Muscle of leg (tissue), 3 donors: ENCODE measurements at regions not wholly inside any gene's neighbourhood (a gene's known extent, or its start where the extent isn't known, plus 50 kb on each side); places are given as distances from the start of the nearest gene placed in this dataset.

ENCODE experiments used
- DNase-seq: peaks from one replicate; pipeline ENCODE4 v3.0.0; 2013
- H3K27ac ChIP-seq: one replicate; pipeline ENCODE4 v1.5.1; 2013; ENCODE audit warnings: mild to moderate bottlenecking, low read length, control low read depth
- H3K27me3 ChIP-seq: one replicate; pipeline ENCODE4 v1.6.1; 2013; ENCODE audit warnings: low read length; ENCODE audit not compliant: control insufficient read depth, insufficient read depth
- H3K36me3 ChIP-seq: one replicate; pipeline ENCODE4 v1.6.1; 2013; ENCODE audit warnings: low read length; ENCODE audit not compliant: control insufficient read depth, insufficient read depth
- H3K4me1 ChIP-seq: one replicate; pipeline ENCODE4 v1.6.1; 2013; ENCODE audit warnings: low read length; ENCODE audit not compliant: control insufficient read depth, insufficient read depth
- H3K4me3 ChIP-seq: one replicate; pipeline ENCODE4 v1.5.1; 2013; ENCODE audit warnings: low read length, control low read depth
- H3K9me3 ChIP-seq: replicated peaks from 2 replicates; pipeline ENCODE4 v1.6.1; 2013; ENCODE audit warnings: low read depth, low read length; ENCODE audit not compliant: control insufficient read depth
- WGBS: methylation state at CpG from one replicate; pipeline ENCODE4 v1.1.5; 2013; ENCODE audit warnings: missing lambda C conversion rate; ENCODE audit not compliant: insufficient coverage; 5-methylcytosine and 5-hydroxymethylcytosine counted together

DNA sequence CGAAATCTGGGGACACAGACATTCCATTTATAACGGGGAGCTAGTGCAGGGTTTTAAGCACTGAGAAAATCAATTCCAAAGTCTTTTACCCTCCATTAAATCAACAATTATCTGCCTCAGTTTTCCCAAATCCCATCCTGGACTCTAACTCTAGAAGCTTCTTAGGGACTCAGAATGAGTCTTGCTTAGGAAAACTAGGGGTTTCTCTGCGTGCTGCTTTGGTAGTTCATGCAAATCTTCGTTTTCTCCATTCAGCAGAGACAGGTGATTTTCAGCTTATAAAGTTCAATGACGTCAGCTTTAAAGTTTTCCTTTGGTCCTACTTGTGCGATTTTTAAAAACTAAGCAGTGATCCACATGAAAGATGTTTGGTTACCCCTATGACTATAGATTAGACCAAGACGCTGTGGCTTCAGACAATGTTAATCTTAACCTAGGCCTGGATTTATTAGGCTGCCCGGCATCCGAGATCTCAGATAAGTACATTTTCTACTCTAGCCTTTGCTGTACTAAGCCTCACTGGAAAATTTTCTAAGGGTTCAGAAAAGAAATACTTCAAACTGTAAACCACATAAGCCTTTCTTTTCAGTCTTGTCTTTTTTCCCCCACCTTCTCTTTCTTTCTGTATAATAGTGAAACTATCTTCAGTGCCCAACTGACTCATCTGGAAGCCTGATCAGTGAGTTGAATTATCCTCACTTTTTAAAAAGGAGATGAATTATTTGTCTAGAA is 121.4 kb upstream of the GATB start:
- 80% methylated on average over 8 of the region's 9 CpGs for WGBS
- H3K9me3 ChIP-seq = peaks cover 4% of the 10 kb centered on the region
- H3K4me1 ChIP-seq = no peaks in the 10 kb centered on the region

DNA sequence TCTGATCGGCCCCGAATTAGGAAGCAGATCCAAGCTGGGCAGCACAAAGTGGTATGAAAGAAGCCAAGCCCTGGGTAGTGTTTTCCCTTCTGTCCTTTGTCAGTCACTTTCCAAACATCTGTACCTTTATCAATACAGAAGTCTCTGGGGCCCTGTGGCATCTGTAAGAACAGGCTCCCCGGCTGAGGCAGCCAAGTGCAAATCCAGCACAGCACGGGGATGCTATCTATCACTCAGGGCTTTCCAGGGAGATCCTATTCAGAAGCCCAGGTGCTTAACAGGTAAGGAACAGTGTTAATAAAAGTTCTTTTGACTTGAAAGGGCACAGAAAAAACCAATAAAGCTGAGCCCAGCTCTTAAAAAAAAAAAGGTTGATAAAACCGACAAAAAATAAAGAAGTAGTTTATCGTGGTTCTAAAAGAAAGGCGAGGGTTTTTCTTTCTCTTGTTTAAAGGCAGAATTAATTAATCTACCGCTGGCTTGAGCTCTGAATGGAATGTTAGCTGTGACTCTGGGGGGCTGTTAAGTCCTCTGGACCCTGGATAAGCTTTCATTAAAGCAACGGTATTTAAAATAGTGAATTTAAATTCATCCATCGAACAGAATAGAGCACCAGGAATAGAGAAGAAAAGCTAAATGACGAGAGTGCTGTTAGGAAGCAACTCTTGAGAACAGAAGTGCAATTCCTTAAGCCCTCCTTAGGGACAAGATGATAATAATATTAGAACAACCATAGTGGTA is 119.1 kb upstream of the GATB start:
- no peak for DNase-seq
- H3K4me3 ChIP-seq = no peak overlapping the region
- 29% methylated on average over 1 of the region's 11 CpGs for WGBS

More for the DNA sequence above, 121.4 kb upstream of the GATB start:
- Histone ChIP-seq H3K4me3 (no peak overlapping the region), H3K27ac (no peak overlapping the region), H3K36me3 (no peaks in the 10 kb centered on the region), H3K27me3 (no peaks in the 10 kb centered on the region)
- DNase-seq = no peak

DNA sequence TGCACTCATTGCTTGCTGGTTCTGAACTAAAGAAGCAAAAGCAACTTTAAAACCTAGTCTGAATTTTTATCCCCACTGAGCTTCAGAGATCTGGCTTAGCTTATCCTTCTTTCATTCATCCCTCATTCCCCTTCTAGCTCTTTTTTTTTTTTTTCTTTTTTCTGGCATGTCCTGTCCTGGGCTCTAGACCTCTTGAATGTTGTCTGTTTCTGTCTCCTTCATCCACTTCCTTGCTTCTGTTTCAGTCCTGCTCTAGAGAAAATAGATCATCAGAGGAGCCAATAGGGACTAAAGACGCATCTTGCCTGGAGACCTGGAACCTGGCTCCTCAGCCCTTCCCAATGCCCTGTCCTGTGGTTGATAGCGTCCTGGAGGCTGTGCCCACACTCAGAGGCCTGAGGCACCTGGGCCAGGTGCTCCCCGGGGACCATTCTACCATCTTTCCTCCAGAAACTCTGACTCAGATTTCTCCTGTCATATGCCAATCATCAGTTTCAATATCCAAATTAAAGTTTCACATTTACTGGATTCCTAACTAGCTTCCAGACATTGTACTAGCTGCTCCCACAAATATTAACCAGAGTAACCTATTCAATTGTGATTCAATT is 115.7 kb upstream of the GATB start:
- 89% methylated on average over 3 of the region's 3 CpGs for WGBS
- H3K9me3 ChIP-seq = no peaks in the 10 kb centered on the region
- H3K27me3 ChIP-seq = no peaks in the 10 kb centered on the region
- no peaks in the 10 kb centered on the region for H3K4me1 ChIP-seq
- H3K36me3 ChIP-seq = no peaks in the 10 kb centered on the region
- H3K27ac ChIP-seq = no peak overlapping the region
- H3K4me3 ChIP-seq = no peak overlapping the region
- no peak for DNase-seq

More for the DNA sequence above, 119.1 kb upstream of the GATB start:
- H3K27ac ChIP-seq = no peak overlapping the region
- H3K4me1 ChIP-seq = no peaks in the 10 kb centered on the region
- no peaks in the 10 kb centered on the region for H3K36me3 ChIP-seq
- H3K27me3 ChIP-seq = no peaks in the 10 kb centered on the region
- no peaks in the 10 kb centered on the region for H3K9me3 ChIP-seq

DNA sequence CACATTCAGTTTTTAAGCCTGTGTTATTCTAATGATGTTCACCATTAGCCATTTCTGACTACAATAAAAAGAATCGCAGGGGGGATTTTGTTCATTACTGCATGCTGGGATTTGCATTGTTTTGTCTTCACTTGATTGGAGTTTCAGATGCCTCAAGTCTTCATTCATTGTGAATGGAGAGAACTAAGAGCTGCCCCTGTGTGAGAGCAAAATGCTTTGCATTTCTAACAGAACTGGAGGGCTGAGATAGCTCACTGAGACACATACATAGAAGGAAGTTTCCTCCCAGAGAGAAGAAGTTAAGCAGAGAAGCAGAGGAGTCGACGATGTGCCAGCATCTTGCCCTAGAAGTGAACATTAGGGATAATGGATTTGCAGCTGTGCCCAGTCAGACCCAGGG is 113.5 kb upstream of the GATB start:
- Histone ChIP-seq H3K4me3 (no peak overlapping the region), H3K4me1 (no peaks in the 10 kb centered on the region), H3K27ac (no peak overlapping the region), H3K9me3 (no peaks in the 10 kb centered on the region), H3K36me3 (no peaks in the 10 kb centered on the region), H3K27me3 (no peaks in the 10 kb centered on the region)
- 70% methylated on average over 2 of the region's 3 CpGs for WGBS
- no peak for DNase-seq

DNA sequence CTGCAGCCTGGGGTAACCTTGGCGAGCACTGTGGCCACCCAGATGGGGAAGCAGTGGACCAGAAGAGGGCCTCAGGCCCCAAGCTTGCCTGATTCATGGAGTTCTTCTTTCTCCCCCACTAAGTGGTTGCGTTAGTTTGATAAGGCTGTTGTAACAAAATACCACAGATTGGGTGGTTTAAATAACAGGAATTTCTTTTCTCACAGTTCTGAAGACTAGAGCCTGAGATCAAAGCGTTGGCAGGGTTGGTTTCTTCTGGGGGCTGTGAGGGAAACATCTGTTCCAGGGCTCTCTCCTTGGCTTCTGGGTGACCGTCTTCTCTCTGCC is 105.7 kb upstream of the GATB start:
- H3K9me3 ChIP-seq = peaks cover 2% of the 10 kb centered on the region
- H3K27me3 ChIP-seq = peaks cover 4% of the 10 kb centered on the region
- no peak for DNase-seq
- no peak overlapping the region for H3K4me3 ChIP-seq
- peaks cover 6% of the 10 kb centered on the region for H3K4me1 ChIP-seq
- WGBS = 93% methylated on average over 2 of the region's 4 CpGs
- no peak overlapping the region for H3K27ac ChIP-seq
- no peaks in the 10 kb centered on the region for H3K36me3 ChIP-seq

DNA sequence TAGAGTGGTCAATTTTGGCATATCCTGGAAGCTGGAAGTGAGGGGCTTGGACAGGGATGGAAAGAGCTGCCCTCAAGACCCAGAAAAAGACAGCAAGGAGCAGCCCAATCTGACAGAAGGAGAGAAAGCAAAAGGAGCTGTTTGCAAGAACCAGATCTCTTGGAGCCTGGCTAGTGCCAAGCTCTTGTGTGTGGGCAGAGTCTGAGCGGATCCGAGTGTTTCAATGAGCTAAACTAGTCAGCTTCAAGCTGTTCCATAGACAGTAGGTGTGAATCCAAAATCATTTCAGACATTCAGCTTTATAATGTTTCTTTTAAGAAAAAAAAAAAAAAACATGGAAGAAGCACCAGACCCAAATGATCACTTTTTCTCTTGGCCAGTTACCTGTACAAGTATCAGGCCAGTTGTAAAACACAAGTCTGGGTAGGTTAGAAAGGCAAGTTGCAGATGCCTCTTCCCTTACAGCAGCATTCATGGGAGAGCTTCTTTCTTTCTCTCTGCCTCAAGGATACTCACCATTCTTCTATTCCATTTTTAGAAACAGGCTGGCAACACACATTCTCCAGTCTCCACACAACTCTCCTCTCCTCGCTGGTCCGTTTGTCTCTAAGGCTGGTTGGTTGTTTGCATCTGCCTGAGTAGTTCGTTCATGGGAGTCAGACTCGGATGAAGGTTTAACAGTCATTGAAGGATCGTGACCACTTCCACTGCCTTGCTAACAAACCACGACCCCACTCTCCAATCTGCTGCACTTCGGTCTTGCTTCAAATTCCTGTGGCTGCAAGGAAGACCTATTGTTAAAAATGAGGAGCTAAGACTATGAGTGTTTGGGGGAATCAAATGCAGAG is 105.2 kb upstream of the GATB start:
- no CpG with 5 or more reads among the region's 9 CpGs for WGBS
- peaks cover 2% of the 10 kb centered on the region for H3K9me3 ChIP-seq
- H3K27me3 ChIP-seq = peaks cover 4% of the 10 kb centered on the region
- H3K4me3 ChIP-seq = no peak overlapping the region
- H3K36me3 ChIP-seq = no peaks in the 10 kb centered on the region
- peaks cover 6% of the 10 kb centered on the region for H3K4me1 ChIP-seq
- no peak for DNase-seq
- no peak overlapping the region for H3K27ac ChIP-seq

DNA sequence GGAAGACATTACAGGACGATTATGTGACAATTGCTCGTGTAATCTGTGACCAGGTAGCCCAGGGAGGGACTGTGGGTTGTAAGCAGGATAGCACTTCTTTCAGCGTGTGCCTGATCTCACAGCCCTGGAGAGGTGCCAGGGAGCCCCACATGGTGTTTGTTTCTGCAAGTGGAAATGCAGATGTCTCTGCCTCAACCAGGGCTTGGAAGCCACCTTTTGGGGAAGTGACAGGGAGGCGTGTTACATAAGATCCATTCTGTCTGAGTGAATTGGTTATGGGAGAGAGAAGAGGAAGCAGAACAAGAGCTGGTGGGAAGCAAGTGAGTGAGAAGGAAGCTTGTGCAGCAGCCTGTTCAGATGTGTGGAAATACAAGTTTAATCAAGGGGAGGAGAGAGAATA is 104.5 kb upstream of the GATB start:
- peaks cover 4% of the 10 kb centered on the region for H3K27me3 ChIP-seq
- no peak overlapping the region for H3K4me3 ChIP-seq
- DNase-seq = peak; percentile 83
- H3K9me3 ChIP-seq = peaks cover 2% of the 10 kb centered on the region
- no peak overlapping the region for H3K27ac ChIP-seq
- H3K36me3 ChIP-seq = no peaks in the 10 kb centered on the region
- H3K4me1 ChIP-seq = peaks cover 6% of the 10 kb centered on the region
- 1% methylated on average over 4 of the region's 4 CpGs for WGBS

DNA sequence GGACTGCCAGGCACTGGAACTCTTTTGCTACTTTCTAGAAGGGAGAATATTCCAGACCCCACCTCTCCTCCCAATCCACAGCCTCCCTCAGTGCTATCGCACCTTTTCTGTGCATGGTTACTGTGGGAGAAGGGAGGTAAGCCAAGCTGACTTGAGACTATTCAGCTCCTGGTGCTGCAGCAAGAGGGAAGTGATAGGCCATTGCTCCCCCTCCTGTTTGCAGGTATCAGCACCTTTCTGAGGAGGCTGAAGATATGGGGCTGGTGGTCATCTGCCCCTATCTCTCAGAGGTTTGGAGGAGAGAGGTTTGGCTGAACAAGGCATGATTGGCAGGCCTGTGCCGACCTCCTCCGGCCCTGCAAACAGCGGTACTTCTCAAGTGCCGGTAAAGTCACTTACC is 103.3 kb upstream of the GATB start:
- H3K27ac ChIP-seq = no peak overlapping the region
- peaks cover 6% of the 10 kb centered on the region for H3K4me1 ChIP-seq
- peaks cover 2% of the 10 kb centered on the region for H3K9me3 ChIP-seq
- peaks cover 4% of the 10 kb centered on the region for H3K27me3 ChIP-seq
- DNase-seq = no peak
- no peaks in the 10 kb centered on the region for H3K36me3 ChIP-seq
- no CpG with 5 or more reads among the region's 5 CpGs for whole genome bisulfite sequencing
- no peak overlapping the region for H3K4me3 ChIP-seq

DNA sequence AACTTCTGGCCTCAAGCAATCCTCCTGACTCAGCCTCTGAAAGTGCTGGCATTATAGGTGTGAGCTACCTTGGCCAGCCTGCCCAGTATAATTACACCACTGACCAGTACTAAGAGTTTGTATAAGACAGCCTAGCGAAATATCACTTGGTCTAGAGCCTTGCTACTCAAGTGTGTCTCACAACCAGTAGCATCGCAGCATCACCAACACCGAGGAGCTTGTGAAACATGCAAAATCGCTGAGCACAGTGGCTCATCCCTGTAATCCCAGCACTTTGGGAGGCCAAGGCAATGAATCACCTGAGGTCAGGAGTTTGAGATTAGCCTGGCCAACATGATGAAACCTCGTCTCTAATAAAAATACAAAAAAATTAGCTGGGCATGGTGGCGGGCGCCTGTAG is 102.0 kb upstream of the GATB start:
- DNase-seq = no peak
- no peak overlapping the region for H3K27ac ChIP-seq
- no peak overlapping the region for H3K4me3 ChIP-seq
- H3K27me3 ChIP-seq = peaks cover 4% of the 10 kb centered on the region
- 78% methylated on average over 4 of the region's 7 CpGs for WGBS
- peaks cover 6% of the 10 kb centered on the region for H3K4me1 ChIP-seq
- peaks cover 2% of the 10 kb centered on the region for H3K9me3 ChIP-seq
- H3K36me3 ChIP-seq = no peaks in the 10 kb centered on the region
